Sigmoid colon (tissue), 4 donors: ENCODE measurements at regions not wholly inside any gene's neighbourhood (a gene's known extent, or its start where the extent isn't known, plus 50 kb on each side); places are given as distances from the start of the nearest gene placed in this dataset.

Experiments used
- EP300 ChIP-seq, 4 donors: sonication (generic); formaldehyde crosslinking; IDR thresholded peaks; one replicate each; pipeline ENCODE4 v1.6.1; 2017; ENCODE audit warnings: antibody characterized with exemption in 4 of 4
- TF ChIP-seq, protein P1 (sequence below), 4 experiments: fragments of 450-650 bp in 3 of 4; fragments of 200-600 bp in 1 of 4; IDR thresholded peaks; one replicate each; pipeline ENCODE4 v1.5.1; 2016 to 2019; ENCODE audit warnings: antibody characterized with exemption in 4 of 4, mild to moderate bottlenecking in 3 of 4, moderate library complexity in 2 of 4

GRCh38 chr5:118700510-118700909, 287.8 kb downstream of the DTWD2 start:
- TF ChIP-seq EP300 (IDR thresholded peaks at IDR 0.05) = no peak
- TF ChIP-seq, protein P1, sequence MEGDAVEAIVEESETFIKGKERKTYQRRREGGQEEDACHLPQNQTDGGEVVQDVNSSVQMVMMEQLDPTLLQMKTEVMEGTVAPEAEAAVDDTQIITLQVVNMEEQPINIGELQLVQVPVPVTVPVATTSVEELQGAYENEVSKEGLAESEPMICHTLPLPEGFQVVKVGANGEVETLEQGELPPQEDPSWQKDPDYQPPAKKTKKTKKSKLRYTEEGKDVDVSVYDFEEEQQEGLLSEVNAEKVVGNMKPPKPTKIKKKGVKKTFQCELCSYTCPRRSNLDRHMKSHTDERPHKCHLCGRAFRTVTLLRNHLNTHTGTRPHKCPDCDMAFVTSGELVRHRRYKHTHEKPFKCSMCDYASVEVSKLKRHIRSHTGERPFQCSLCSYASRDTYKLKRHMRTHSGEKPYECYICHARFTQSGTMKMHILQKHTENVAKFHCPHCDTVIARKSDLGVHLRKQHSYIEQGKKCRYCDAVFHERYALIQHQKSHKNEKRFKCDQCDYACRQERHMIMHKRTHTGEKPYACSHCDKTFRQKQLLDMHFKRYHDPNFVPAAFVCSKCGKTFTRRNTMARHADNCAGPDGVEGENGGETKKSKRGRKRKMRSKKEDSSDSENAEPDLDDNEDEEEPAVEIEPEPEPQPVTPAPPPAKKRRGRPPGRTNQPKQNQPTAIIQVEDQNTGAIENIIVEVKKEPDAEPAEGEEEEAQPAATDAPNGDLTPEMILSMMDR (IDR thresholded peaks at IDR 0.05) = no peak
